Glutamatergic neuron (in vitro differentiated cells): ENCODE measurements at regions not wholly inside any gene's neighbourhood (a gene's known extent, or its start where the extent isn't known, plus 50 kb on each side); places are given as distances from the start of the nearest gene placed in this dataset.

ENCODE experiments used
- DNase-seq: peaks from one replicate; pipeline ENCODE4 v3.0.0; 2022
- H3K27ac Mint-ChIP-seq: one replicate; pipeline ENCODE4 v1.8.0; 2020; ENCODE audit warnings: mild to moderate bottlenecking, mixed read lengths, inconsistent platforms; ENCODE audit not compliant: unreplicated experiment
- H3K27me3 Mint-ChIP-seq: one replicate; pipeline ENCODE4 v1.8.0; 2020; ENCODE audit warnings: mild to moderate bottlenecking, moderate library complexity, mixed read lengths, inconsistent platforms; ENCODE audit not compliant: unreplicated experiment
- H3K36me3 Mint-ChIP-seq: one replicate; pipeline ENCODE4 v1.8.0; 2020; ENCODE audit warnings: mild to moderate bottlenecking, mixed read lengths, inconsistent platforms; ENCODE audit not compliant: unreplicated experiment
- H3K4me1 Mint-ChIP-seq: one replicate; pipeline ENCODE4 v1.8.0; 2020; ENCODE audit warnings: mild to moderate bottlenecking, low read depth, mixed read lengths, inconsistent platforms; ENCODE audit not compliant: unreplicated experiment
- H3K4me3 Mint-ChIP-seq: one replicate; pipeline ENCODE4 v1.8.0; 2020; ENCODE audit warnings: mild to moderate bottlenecking, mixed read lengths, inconsistent platforms; ENCODE audit not compliant: unreplicated experiment
- H3K9me3 Mint-ChIP-seq: one replicate; pipeline ENCODE4 v1.8.0; 2020; ENCODE audit warnings: mild to moderate bottlenecking, moderate library complexity, mixed read lengths, inconsistent platforms; ENCODE audit not compliant: unreplicated experiment
- TF ChIP-seq, protein P1 (sequence below): fragments of 200-600 bp; sonication (generic); IDR thresholded peaks from one replicate; pipeline ENCODE4 v1.5.0; 2021; ENCODE audit not compliant: partially characterized antibody, unreplicated experiment

DNA sequence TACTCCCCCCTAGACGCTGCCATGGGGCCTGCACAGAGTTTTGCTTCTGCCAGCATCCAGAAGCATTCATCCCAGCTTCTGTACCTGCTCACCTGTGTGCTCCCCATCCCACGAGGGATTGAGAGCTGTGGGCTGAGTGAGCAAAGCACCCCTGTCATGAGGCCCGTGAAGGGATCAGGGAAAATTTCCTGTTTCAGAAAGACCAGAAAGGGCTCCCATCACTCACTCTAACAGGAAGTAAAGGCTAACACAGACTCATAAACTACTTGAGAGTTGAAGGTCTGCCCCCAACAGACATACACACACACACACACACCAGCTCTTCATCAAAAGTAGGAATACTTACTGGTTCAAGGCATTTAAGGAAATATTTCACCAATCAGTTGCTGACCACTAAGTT is 256.5 kb upstream of the NT5E start:
- TF ChIP-seq, protein P1, sequence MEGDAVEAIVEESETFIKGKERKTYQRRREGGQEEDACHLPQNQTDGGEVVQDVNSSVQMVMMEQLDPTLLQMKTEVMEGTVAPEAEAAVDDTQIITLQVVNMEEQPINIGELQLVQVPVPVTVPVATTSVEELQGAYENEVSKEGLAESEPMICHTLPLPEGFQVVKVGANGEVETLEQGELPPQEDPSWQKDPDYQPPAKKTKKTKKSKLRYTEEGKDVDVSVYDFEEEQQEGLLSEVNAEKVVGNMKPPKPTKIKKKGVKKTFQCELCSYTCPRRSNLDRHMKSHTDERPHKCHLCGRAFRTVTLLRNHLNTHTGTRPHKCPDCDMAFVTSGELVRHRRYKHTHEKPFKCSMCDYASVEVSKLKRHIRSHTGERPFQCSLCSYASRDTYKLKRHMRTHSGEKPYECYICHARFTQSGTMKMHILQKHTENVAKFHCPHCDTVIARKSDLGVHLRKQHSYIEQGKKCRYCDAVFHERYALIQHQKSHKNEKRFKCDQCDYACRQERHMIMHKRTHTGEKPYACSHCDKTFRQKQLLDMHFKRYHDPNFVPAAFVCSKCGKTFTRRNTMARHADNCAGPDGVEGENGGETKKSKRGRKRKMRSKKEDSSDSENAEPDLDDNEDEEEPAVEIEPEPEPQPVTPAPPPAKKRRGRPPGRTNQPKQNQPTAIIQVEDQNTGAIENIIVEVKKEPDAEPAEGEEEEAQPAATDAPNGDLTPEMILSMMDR, result no peak
- peaks cover 2% of the 10 kb centered on the region for H3K27me3 Mint-ChIP-seq
- no peaks in the 10 kb centered on the region for H3K9me3 Mint-ChIP-seq
- H3K4me3 Mint-ChIP-seq, result no peak overlapping the region
- H3K27ac Mint-ChIP-seq, result no peak overlapping the region
- H3K4me1 Mint-ChIP-seq, result no peaks in the 10 kb centered on the region
- no peaks in the 10 kb centered on the region for H3K36me3 Mint-ChIP-seq
- DNase-seq, result no peak

DNA sequence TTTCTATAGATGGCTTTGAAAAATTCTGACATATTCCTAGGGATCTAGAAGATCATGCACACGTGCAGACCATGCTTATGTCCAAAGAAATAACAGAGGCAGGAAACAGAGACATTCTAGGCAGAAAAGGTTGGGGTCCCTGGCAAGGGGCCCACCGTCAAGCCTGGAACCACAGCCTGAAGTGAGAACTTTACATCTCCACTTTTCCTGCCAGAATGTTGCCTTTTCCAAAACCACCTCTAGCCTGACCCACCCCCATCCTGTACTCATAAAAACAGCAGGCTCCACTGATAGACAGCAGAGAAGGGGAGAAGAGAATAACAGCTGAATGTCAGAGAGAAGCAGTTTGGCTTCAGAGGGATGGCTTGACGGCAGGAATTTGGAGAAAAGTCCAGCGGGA is 257.3 kb upstream of the NT5E start:
- TF ChIP-seq, protein P1, result no peak
- Mint-ChIP-seq H3K36me3 (no peaks in the 10 kb centered on the region), H3K9me3 (no peaks in the 10 kb centered on the region), H3K27me3 (peaks cover 2% of the 10 kb centered on the region), H3K4me3 (no peak overlapping the region), H3K27ac (no peak overlapping the region), H3K4me1 (no peaks in the 10 kb centered on the region)
- no peak for DNase-seq

DNA sequence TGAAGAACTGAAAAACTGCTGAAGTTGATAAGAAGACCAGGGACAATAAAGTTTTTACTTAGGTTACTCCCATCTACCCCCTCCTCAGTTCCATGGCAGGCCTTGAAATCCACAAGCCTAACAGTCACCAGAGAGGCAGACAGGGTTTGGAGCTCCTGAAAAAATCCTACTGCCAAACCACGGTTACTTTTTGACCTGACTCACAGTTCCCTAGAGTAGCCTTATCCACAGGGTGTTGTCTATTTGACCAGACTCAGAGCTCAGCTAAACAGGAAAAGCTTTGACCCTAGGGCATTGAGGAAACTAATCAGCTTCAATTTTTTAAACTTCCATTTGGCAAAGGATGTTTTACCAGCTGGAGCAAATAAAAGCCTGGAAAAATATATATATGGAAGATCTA is 257.7 kb upstream of the NT5E start:
- Mint-ChIP-seq H3K9me3 (no peaks in the 10 kb centered on the region), H3K27me3 (peaks cover 2% of the 10 kb centered on the region)
- no peak for DNase-seq

DNA sequence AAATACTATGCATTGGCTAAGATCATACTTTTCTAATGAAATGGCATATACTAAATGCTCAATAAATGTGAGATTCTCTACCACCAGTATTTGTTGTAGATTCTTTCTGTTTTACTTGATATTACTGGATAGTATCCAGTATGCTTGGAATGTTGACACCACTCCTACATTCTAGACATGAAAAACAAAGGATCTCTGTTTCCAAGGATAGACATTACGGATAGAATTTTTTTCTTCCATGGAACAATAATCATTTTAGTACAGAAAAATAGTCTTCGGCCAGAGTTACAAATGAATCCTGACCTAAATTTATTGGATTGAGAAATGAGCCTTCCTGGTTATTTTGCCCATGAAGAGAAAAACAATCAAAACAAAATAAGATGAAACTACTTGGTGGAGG is 258.2 kb upstream of the NT5E start:
- peaks cover 2% of the 10 kb centered on the region for H3K27me3 Mint-ChIP-seq
- no peak overlapping the region for H3K27ac Mint-ChIP-seq
- no peaks in the 10 kb centered on the region for H3K36me3 Mint-ChIP-seq
- H3K4me3 Mint-ChIP-seq, result no peak overlapping the region
- H3K9me3 Mint-ChIP-seq, result no peaks in the 10 kb centered on the region
- DNase-seq, result no peak
- no peaks in the 10 kb centered on the region for H3K4me1 Mint-ChIP-seq
- TF ChIP-seq, protein P1, result no peak

More for the DNA sequence above, 257.7 kb upstream of the NT5E start:
- Mint-ChIP-seq H3K27ac (no peak overlapping the region), H3K4me3 (no peak overlapping the region), H3K36me3 (no peaks in the 10 kb centered on the region), H3K4me1 (no peaks in the 10 kb centered on the region)
- TF ChIP-seq, protein P1, result no peak

DNA sequence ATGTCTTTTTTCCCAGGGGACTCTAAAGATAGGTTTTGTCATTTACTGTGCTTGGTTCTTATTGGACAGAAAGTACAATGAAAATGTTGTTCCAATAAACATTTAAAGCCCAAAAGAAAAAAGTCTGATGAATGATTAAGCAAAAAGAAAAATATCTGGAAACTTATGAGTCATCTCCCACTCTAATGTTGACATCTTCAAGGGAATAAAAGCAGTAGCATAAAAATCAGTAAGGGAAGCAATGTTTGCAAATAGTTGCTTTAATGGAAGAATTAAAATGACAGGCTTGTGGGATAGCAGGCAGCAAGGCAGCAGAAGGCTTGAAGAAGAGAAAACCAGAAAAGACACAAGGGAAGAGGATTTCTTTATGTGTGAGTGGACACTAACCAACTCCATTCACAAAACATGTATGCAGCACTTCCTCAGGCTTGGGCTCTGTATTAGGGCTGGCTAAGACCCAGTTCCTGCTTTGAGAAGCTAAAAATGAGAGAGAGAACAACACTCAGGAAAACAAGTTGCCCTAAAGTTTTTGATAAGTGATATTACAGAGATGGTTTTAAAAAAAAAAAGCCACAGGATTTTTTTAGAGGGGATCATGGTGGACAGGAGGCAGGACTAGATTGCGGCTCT is 263.2 kb upstream of the NT5E start:
- TF ChIP-seq, protein P1, result no peak
- DNase-seq, result no peak
- Mint-ChIP-seq H3K27ac (no peak overlapping the region), H3K4me3 (no peak overlapping the region), H3K4me1 (no peaks in the 10 kb centered on the region), H3K27me3 (peaks cover 2% of the 10 kb centered on the region), H3K36me3 (no peaks in the 10 kb centered on the region), H3K9me3 (no peaks in the 10 kb centered on the region)
